ENCODE measurements at regions not wholly inside any gene's neighbourhood (a gene's known extent, or its start where the extent isn't known, plus 50 kb on each side); places are given as distances from the start of the nearest gene placed in this dataset.

GRCh38 chr7:96479015-96479645, 157.2 kb upstream of the SLC25A13 start:
- H3K36me3 ChIP-seq (replicated peaks in 1 of 2), result no peaks in the 10 kb centered on the region
- H3K4me1 ChIP-seq (replicated peaks in 1 of 2), result no peaks in the 10 kb centered on the region
- 68 to 88% (median 80%) methylated on average over 4 of the region's 4 CpGs for WGBS, 4 donors
- H3K27me3 ChIP-seq, result no peaks in the 10 kb centered on the region
- no peak overlapping the region for H3K4me3 ChIP-seq
- H3K9me3 ChIP-seq (replicated peaks in 1 of 3), result peaks cover 0 to 6% (median 0%) of the 10 kb centered on the region in 3 donors
- DNase-seq, result no peak
- TF ChIP-seq POLR2A (IDR thresholded peaks at IDR 0.05), result no peak
- TF ChIP-seq, protein P1, sequence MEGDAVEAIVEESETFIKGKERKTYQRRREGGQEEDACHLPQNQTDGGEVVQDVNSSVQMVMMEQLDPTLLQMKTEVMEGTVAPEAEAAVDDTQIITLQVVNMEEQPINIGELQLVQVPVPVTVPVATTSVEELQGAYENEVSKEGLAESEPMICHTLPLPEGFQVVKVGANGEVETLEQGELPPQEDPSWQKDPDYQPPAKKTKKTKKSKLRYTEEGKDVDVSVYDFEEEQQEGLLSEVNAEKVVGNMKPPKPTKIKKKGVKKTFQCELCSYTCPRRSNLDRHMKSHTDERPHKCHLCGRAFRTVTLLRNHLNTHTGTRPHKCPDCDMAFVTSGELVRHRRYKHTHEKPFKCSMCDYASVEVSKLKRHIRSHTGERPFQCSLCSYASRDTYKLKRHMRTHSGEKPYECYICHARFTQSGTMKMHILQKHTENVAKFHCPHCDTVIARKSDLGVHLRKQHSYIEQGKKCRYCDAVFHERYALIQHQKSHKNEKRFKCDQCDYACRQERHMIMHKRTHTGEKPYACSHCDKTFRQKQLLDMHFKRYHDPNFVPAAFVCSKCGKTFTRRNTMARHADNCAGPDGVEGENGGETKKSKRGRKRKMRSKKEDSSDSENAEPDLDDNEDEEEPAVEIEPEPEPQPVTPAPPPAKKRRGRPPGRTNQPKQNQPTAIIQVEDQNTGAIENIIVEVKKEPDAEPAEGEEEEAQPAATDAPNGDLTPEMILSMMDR (IDR thresholded peaks at IDR 0.05), result no peak
- intact Hi-C loops (cut with DNase I), result no loop called here
- no peak overlapping the region for H3K27ac ChIP-seq

DNA sequence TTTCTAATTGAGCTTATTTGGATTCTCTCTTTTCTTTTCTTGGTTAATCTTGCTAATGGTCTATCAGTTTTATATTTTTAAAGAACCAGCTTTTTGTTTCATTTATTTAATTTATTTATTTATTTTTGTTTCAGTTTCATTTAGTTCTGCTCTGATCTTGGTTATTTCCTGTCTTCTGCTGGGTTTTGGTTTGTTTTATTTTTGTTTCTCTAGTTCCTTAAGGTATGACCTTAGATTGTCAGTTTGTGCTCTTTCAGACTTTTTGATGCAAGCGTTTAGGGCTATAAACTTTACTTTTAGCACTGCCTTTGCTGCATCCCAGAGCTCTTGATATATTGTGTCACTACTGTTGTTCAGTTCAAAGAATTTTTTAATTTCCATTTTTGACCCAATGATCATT, 149.7 kb upstream of the SLC25A13 start:
- Histone ChIP-seq H3K4me3 (no peak overlapping the region), H3K9me3 (replicated peaks in 1 of 3) (peaks cover 0 to 6% (median 0%) of the 10 kb centered on the region in 3 donors), H3K4me1 (replicated peaks in 1 of 2) (no peaks in the 10 kb centered on the region), H3K27me3 (no peaks in the 10 kb centered on the region), H3K36me3 (replicated peaks in 1 of 2) (no peaks in the 10 kb centered on the region), H3K27ac (no peak overlapping the region)
- TF ChIP-seq, protein P1 (IDR thresholded peaks at IDR 0.05), result no peak
- TF ChIP-seq POLR2A (IDR thresholded peaks at IDR 0.05), result no peak
- intact Hi-C loops (cut with DNase I), result no loop called here
- WGBS, 4 donors, result 73 to 81% (median 76%) methylated on average over 1 of the region's 1 CpG
- DNase-seq, result no peak

GRCh38 chr7:96452146-96452545, 130.2 kb upstream of the SLC25A13 start:
- DNase-seq, result no peak
- no peak for TF ChIP-seq POLR2A (IDR thresholded peaks at IDR 0.05)
- TF ChIP-seq, protein P1 (IDR thresholded peaks at IDR 0.05), result no peak
- intact Hi-C loops (cut with DNase I), result no loop called here
- Histone ChIP-seq H3K4me1 (replicated peaks in 1 of 2) (no peaks in the 10 kb centered on the region), H3K36me3 (replicated peaks in 1 of 2) (no peaks in the 10 kb centered on the region), H3K4me3 (no peak overlapping the region), H3K9me3 (replicated peaks in 1 of 3) (no peaks in the 10 kb centered on the region), H3K27ac (no peak overlapping the region), H3K27me3 (no peaks in the 10 kb centered on the region)
- 78 to 91% (median 83%) methylated on average over 2 of the region's 2 CpGs for WGBS, 4 donors

- H3K9me3 ChIP-seq (replicated peaks in 1 of 3), result no peaks in the 10 kb centered on the region
- DNase-seq, result no peak
- intact Hi-C loops (cut with DNase I), result no loop called here
- no peak overlapping the region for H3K27ac ChIP-seq
- no peaks in the 10 kb centered on the region for H3K27me3 ChIP-seq
- TF ChIP-seq, protein P1 (IDR thresholded peaks at IDR 0.05), result no peak
- no peak for TF ChIP-seq POLR2A (IDR thresholded peaks at IDR 0.05)
- H3K36me3 ChIP-seq (replicated peaks in 1 of 2), result no peaks in the 10 kb centered on the region
- WGBS, 4 donors, result 74 to 91% (median 82%) methylated on average over 4 of the region's 4 CpGs
- no peaks in the 10 kb centered on the region for H3K4me1 ChIP-seq (replicated peaks in 1 of 2)
- no peak overlapping the region for H3K4me3 ChIP-seq
These were observed 127.2 kb upstream of the SLC25A13 start for GRCh38 chr7:96449094-96449493.
